Testis (tissue), 2 donors: ENCODE measurements at regions not wholly inside any gene's neighbourhood (a gene's known extent, or its start where the extent isn't known, plus 50 kb on each side); places are given as distances from the start of the nearest gene placed in this dataset.

Experiments
- CTCF ChIP-seq, 3 experiments: fragments of 450-650 bp in 2 of 3; fragments of 200-600 bp in 1 of 3; sonication (generic) in 1 of 3; IDR thresholded peaks; one replicate each; pipeline ENCODE4 v1.5.1; 2016 to 2019; ENCODE audit warnings: antibody characterized with exemption in 3 of 3, mild to moderate bottlenecking in 2 of 3, moderate library complexity in 1 of 3
- POLR2A ChIP-seq: fragments of 450-650 bp; IDR thresholded peaks from one replicate; pipeline ENCODE4 v1.6.1; 2017; ENCODE audit warnings: antibody characterized with exemption, mild to moderate bottlenecking, moderate library complexity

GRCh38 chr4:28238876-28239275 is 1378.2 kb downstream of the STIM2 start:
- TF ChIP-seq POLR2A (no peak), CTCF (IDR thresholded peaks at IDR 0.05) (no peak)
